ENCODE measurements at regions not wholly inside any gene's neighbourhood (a gene's known extent, or its start where the extent isn't known, plus 50 kb on each side); places are given as distances from the start of the nearest gene placed in this dataset.

GRCh38 chr1:234670967-234671626 is 61.1 kb upstream of the IRF2BP2 start (continued):
- TF ChIP-seq KAT2B (IDR thresholded peaks at IDR 0.05; ENCODE audit: borderline replicate concordance, low read depth, low read length) = no peak
- no peak for TF ChIP-seq ATRX (CRISPR knock-in tag; IDR thresholded peaks at IDR 0.05; ENCODE audit: borderline replicate concordance)
- TF ChIP-seq ZNF512 (CRISPR knock-in tag; IDR thresholded peaks at IDR 0.05) = no peak
- TF ChIP-seq MYC (CRISPR knock-in tag; IDR thresholded peaks at IDR 0.05; ENCODE audit: borderline replicate concordance) = no peak
- TF ChIP-seq ZNF574 (CRISPR knock-in tag; IDR thresholded peaks at IDR 0.05) = no peak
- TF ChIP-seq MAF1 (CRISPR knock-in tag; IDR thresholded peaks at IDR 0.05; ENCODE audit: borderline replicate concordance) = no peak
- TF ChIP-seq ZNF280B (CRISPR knock-in tag; IDR thresholded peaks at IDR 0.05; ENCODE audit: borderline replicate concordance) = no peak
- no peak for TF ChIP-seq ZNF772 (CRISPR knock-in tag; IDR thresholded peaks at IDR 0.05)
- no peak for TF ChIP-seq PLSCR1 (CRISPR knock-in tag; IDR thresholded peaks at IDR 0.05; ENCODE audit: borderline replicate concordance)
- TF ChIP-seq ZBTB26 (CRISPR knock-in tag; IDR thresholded peaks at IDR 0.05; ENCODE audit: borderline replicate concordance) = no peak
- TF ChIP-seq ZNF280D (CRISPR knock-in tag; IDR thresholded peaks at IDR 0.05) = no peak
- TF ChIP-seq ZNF264 (CRISPR knock-in tag; IDR thresholded peaks at IDR 0.05) = no peak
- TF ChIP-seq ZBTB44 (CRISPR knock-in tag; IDR thresholded peaks at IDR 0.05) = no peak
